GM18907 (cell line): ENCODE measurements at regions not wholly inside any gene's neighbourhood (a gene's known extent, or its start where the extent isn't known, plus 50 kb on each side); places are given as distances from the start of the nearest gene placed in this dataset.
"Not testable (repeated sequence)": the region's sequence is repeated elsewhere in the genome, so short reads cannot be mapped to it uniquely, and the experiment has no call there.

Experiments
- ATAC-seq: cut with Tn5 transposase; IDR thresholded peaks from one replicate; pipeline ENCODE4 v1.9.1; 2021; ENCODE audit warnings: mild to moderate bottlenecking, moderate library complexity; ENCODE audit not compliant: unreplicated experiment

- ATAC-seq = no peak
Observed at GRCh38 chr3:188021502-188022040, 132.4 kb upstream of the LPP start.

- ATAC-seq = not testable (repeated sequence)
Observed at GRCh38 chr3:188022902-188023301, 131.1 kb upstream of the LPP start.

- ATAC-seq = no peak
Observed at GRCh38 chr3:188025555-188025954, 128.4 kb upstream of the LPP start.

- ATAC-seq = no peak
Observed at GRCh38 chr3:188026191-188026968, 127.6 kb upstream of the LPP start.

- ATAC-seq = no peak
Observed at GRCh38 chr3:188031121-188031520, 122.8 kb upstream of the LPP start.

GRCh38 chr3:188034989-188035388 is 119.0 kb upstream of the LPP start:
- no peak for ATAC-seq

GRCh38 chr3:188036375-188037194 is 117.4 kb upstream of the LPP start:
- ATAC-seq = no peak

GRCh38 chr3:188037195-188037718 is 116.7 kb upstream of the LPP start:
- no peak for ATAC-seq

- no peak for ATAC-seq
Observed at GRCh38 chr3:188037965-188038581, 115.9 kb upstream of the LPP start.

- ATAC-seq = no peak
Observed at GRCh38 chr3:188041193-188041592, 112.8 kb upstream of the LPP start.

GRCh38 chr3:188041895-188042294 is 112.1 kb upstream of the LPP start:
- ATAC-seq = no peak

GRCh38 chr3:188042466-188042865 is 111.5 kb upstream of the LPP start:
- ATAC-seq = no peak

- ATAC-seq = no peak
Observed at GRCh38 chr3:188043891-188044290, 110.1 kb upstream of the LPP start.

GRCh38 chr3:188046561-188047211 is 107.3 kb upstream of the LPP start:
- no peak for ATAC-seq

- no peak for ATAC-seq
Observed at GRCh38 chr3:188047536-188047935, 106.4 kb upstream of the LPP start.

- ATAC-seq = no peak
Observed at GRCh38 chr3:188049606-188050530, 104.1 kb upstream of the LPP start.

GRCh38 chr3:188051801-188052168 is 102.2 kb upstream of the LPP start:
- no peak for ATAC-seq

- no peak for ATAC-seq
Observed at GRCh38 chr3:188052169-188053035, 101.6 kb upstream of the LPP start.

GRCh38 chr3:188053036-188053340 is 101.0 kb upstream of the LPP start:
- no peak for ATAC-seq
